Frontal cortex (tissue), 3 donors: ENCODE measurements at regions not wholly inside any gene's neighbourhood (a gene's known extent, or its start where the extent isn't known, plus 50 kb on each side); places are given as distances from the start of the nearest gene placed in this dataset.
"Not testable (repeated sequence)": the region's sequence is repeated elsewhere in the genome, so short reads cannot be mapped to it uniquely, and the experiment has no call there.

Experiments
- DNase-seq, 2 donors: peaks; one replicate each; pipeline ENCODE4 v3.0.0; 2012; ENCODE audit warnings: low spot score in 2 of 2
- FAIRE-seq: peaks from 2 replicates; lab custom pipeline; 2012; peaks lifted over from hg19 to GRCh38; lab: Jason Lieb, UNC
- donor health status: control.
- donor health status: control.
- donor health status: control.

- no peak for DNase-seq
- no peak for FAIRE-seq
Observed at GRCh38 chr9:129317179-129318011, 139.3 kb upstream of the IER5L start.

DNA sequence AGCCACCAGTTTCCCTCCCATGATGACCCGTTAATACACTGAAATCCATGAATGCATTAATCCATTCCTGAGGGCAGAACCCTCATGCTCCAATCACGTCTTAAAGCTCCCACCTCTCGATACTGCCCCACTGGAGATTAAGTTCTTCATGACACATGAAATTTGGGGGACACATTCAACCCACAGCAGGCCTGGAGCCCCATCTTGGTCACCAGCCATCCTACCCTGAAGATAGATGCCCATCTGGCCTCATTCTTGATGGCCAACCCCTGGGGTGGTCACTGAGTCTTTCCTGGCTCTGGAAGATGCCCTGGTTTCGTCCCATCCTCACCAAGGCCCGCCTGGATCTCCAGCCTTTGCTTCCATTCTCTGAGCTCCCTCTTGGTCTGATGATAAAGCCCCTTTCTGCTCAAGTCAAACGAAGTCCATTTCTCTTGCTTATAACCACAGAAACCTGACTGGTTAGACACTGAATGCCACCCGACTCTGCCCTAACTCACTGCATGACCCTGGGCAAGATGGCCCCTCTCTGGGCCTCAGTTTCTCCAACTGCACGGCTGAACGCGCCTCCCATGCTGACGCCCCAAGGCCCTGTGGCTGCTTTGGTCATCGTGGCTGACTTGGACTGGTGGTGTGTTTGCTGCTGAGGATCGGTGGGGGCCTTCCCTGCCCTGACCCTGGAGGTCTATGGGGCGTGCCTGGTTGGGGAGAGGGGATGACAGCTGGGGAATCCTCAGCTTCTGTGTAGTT lies 138.4 kb upstream of the IER5L start:
- DNase-seq (no peak), FAIRE-seq (no peak)

DNA sequence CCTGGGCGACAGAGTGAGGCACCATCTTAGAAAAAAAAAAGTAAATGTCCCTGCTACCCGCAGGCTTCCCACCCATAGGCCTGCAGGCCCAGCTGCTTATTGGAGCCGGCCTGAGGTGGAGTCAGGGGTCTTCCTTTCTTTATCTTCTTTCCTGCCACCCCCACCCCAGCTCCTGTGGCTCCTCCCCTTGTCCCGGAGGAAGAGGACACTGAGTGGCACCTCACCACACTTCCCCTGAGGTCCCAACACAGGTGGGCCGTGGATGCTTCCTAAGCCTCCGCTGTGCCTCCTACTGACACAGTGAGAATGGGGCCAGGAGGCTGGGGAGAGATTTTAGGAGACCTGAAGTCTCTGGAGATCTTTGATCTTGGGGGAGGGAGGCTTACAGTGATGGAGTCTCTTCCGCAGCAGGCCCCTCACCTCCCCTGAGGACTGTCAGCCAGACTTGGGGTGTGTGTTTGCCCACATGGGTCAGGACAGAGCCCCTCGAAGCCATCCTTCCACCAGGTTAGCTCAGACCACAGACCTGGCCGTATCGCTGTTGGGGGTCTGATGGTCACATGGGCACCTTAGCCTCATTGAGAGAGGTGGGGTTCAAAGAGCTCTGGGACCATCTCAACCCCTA lies 135.4 kb upstream of the IER5L start:
- no peak for DNase-seq
- no peak for FAIRE-seq

- DNase-seq (no peak), FAIRE-seq (no peak)
Observed at GRCh38 chr9:129312251-129313122, 134.4 kb upstream of the IER5L start.

GRCh38 chr9:129311643-129312042 lies 133.6 kb upstream of the IER5L start:
- FAIRE-seq = no peak

GRCh38 chr9:129310666-129311350 lies 132.7 kb upstream of the IER5L start:
- FAIRE-seq (no peak), DNase-seq (no peak)

More at GRCh38 chr9:129311643-129312042, 133.6 kb upstream of the IER5L start:
- no peak for DNase-seq

DNA sequence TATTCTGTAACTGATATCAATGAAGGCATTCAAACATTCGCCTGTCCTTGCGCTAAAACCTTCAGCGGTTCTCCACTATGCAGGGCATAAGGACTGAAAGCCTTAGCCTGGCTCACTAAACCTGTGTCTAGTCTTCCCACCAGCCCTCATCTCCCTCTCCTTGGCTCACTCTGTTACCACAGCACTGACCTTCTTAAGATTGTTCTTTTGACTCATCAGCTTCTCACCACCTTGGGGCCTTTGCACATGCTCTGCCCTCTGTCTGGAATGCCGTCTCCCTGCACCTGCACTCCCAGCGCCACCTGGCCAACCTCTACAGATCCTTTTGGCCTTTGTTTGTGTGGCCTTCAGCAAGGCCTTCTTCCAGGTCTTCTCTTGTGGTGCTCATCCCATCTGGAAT lies 131.8 kb upstream of the IER5L start:
- no peak for DNase-seq
- FAIRE-seq = no peak

DNA sequence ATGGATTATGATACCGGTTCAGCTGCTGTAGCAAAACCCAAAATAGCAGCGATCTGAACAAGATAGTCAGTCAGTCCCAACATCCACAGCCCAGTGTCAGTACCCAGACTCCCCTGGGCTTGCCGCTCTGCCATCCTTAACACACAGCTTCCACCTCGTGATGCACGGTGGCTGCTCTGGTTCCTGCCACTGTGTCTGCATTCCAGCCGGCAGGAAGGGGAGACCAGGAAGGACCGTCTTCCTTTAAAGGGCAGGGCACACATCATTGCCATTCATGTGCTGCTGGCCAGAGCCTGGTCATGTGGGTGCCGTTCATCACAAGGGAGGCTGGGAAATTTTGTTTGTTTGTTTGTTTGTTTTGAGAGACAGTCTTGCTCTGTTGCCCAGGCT lies 131.0 kb upstream of the IER5L start:
- no peak for DNase-seq
- FAIRE-seq = no peak

DNA sequence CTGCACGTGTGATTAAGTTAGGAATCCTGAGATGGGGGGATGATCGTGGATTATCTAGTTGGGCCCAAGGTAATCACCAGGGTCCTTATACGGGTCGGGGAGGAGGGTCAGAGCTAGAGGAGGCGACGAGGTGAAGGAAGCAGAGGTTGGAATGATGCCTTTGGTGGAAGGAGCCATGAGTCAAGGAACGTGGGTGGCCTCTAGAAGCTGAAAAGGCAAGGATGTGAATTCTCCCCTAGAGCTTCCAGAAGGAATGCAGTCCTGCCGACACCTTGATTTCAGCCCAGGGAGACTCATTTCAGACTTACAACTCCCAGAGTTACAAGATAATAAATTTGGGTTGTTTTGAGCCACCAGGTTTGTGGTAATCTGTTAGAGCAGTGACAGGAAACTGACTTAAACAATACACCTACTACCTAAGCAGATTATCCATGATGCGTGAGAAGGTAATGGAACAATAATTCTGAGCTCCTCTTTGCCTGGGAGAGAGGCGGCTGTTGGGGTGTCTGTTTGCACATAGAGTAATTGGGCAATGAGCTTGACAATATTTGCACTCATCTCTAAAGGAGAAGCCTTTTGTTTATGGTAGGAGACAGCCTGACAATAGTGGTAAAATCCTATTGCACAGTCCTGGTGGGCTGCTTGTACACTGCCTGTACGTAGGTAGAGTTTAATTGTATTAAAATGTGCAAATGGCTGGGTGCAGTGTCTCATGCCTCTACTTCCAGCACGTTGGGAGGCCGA lies 129.3 kb upstream of the IER5L start:
- no peak for DNase-seq

GRCh38 chr9:129306318-129306973 lies 128.4 kb upstream of the IER5L start:
- no peak for FAIRE-seq
- DNase-seq = no peak

More for the DNA sequence above, 129.3 kb upstream of the IER5L start:
- FAIRE-seq = no peak

- DNase-seq (no peak), FAIRE-seq (no peak)
Observed at GRCh38 chr9:129305246-129305645, 127.2 kb upstream of the IER5L start.

GRCh38 chr9:129301941-129302340 lies 123.9 kb upstream of the IER5L start:
- DNase-seq = no peak
- FAIRE-seq = no peak

DNA sequence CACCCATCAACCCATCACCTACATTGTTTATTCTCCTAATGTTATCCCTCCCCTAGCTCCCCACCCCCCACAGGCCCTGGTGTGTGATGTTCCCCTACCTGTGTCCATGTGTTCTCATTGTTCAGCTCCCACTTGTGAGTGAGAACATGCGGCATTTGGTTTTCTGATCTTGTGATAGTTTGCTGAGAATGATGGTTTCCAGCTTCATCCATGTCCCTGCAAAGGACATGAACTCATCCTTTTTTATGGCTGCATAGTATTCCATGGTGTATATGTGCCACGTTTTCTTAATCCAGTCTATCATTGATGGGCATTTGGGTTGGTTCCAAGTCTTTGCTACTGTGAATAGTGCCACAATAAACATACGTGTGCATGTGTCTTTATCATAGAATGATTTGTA lies 118.1 kb upstream of the IER5L start:
- FAIRE-seq, DNase-seq: not testable (repeated sequence)

- no peak for DNase-seq
- no peak for FAIRE-seq
Observed at GRCh38 chr9:129291041-129291501, 113.0 kb upstream of the IER5L start.

DNA sequence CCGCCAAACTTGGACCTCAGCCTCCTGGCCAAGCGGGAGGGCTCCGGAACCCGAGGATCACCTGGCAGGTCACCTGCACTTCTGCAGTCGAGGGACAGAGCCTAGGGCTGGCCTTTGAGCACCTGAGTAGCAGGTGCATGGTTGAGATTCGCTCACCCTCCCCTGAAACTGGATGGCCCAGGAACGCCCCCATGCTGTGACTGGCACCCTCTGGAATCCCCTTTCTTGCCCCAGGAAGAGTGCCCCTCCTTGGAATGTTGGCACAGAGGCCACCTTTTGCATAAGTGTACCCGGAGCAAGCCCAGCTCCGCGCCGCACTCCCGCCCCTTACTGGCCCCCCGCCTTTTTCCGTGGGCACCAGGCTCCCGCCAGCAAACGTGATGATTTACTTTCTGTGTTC lies 112.5 kb upstream of the IER5L start:
- DNase-seq (no peak), FAIRE-seq (no peak)

DNA sequence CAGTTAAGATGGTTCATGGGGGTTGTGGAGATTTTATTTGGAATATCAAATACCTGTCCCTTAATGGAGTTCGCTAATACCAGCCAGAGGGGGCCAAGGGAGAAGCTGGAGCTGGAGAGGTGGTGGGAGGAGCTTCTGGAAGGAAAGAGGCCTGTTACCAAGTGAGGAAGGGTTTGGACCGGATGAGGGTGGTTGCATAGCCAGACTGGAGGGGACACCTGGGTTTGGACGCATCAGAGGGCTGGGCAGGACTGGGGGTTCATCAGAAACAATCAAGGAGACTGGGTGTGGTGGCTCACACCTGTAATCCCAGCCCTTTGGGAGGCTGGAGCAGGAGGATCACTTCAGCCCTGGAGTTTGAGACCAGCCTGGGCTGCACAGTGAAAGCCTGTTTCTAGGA lies 111.8 kb upstream of the IER5L start:
- DNase-seq (no peak), FAIRE-seq (no peak)

DNA sequence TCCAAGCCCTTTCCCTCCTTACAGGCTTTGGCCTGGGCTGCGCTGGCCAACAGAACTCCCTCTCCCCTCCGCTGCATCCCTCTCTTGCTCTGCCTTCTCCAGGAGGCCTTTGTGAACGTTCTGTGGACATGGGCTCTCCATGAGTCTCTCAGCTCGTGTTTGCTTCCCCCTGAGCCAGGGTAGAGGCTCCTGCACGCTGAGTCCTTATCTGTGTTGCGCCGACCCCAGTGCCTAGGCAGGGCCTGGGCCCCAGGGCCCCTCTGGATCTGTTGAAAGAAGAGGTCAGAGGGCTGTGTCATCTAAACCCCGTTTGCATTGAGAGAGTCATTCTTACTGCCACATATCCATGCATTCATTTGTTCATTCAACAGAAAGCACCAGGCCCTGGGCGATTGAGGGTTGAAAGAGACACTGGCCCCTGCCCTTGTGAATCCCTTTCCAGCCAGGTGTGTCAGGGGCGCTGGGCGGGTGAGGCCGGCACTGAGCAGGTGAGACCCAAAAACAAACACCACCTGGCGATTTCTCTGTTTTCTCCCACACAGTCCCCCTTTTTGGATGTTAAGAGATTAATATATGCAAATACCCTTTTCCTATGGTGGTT lies 111.2 kb upstream of the IER5L start:
- FAIRE-seq (no peak), DNase-seq (no peak)
